ENCODE measurements at regions not wholly inside any gene's neighbourhood (a gene's known extent, or its start where the extent isn't known, plus 50 kb on each side); places are given as distances from the start of the nearest gene placed in this dataset.

DNA sequence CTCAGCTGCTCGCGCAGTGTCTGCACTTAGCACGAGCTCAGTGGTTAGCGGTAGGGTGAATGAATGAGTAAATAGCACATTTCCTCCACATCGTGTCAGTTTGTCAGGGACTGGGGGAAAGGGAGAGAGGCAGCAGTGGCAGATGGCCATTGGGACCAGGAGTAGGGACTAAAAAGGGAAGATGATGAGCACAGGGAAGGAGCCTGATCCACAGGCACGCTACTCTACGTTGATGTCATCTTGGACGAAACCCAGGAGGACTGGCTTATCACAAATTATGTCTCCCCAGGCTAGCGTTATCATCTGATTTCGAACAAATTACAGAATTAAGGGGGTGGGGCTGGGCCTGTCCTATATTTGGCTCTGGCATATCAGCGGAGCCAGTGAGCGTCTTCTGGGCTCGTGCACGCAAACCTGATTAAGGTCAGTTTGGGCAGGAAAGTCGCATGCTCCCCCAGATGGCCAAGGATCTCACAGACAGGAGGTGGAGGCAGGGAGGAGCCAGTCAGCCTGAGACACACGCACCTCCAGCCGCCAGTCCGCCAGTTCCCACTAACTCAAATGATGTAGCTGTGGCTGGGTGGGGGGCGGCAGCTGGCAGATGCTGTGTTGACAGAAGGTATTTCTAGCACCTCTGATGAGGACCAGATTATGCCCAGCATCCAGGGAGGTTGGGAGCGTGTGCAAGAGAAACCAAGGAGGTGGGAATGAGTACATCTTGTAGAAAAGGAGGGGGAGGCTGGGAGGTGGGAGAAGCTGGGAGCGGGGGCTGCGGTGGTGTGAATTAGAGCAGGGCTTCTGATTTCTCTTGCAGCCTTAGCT lies 97.4 kb upstream of the PRDM11 start:
- Histone ChIP-seq H3K9ac (ENCODE audit: low read depth in 1 of 2, low read length in 2 of 2) (no peak overlapping the region), H3K27ac (ENCODE audit: low read depth in 2 of 2, low read length in 2 of 2) (no peak overlapping the region), H3K4me3 (ENCODE audit: low read length in 2 of 2) (no peak overlapping the region), H3K9me3 (ENCODE audit: control insufficient read depth in 2 of 2, low read length in 2 of 2) (no peaks in the 10 kb centered on the region), H3K4me1 (ENCODE audit: control insufficient read depth in 2 of 2, insufficient read depth in 2 of 2, low read length in 2 of 2) (peaks cover 0 to 6% of the 10 kb centered on the region in 2 donors), H3K27me3 (ENCODE audit: control insufficient read depth in 2 of 2, insufficient read depth in 2 of 2, low read length in 2 of 2) (no peaks in the 10 kb centered on the region), H3K36me3 (ENCODE audit: control insufficient read depth in 2 of 2, insufficient read depth in 2 of 2, low read length in 2 of 2) (no peaks in the 10 kb centered on the region)

DNA sequence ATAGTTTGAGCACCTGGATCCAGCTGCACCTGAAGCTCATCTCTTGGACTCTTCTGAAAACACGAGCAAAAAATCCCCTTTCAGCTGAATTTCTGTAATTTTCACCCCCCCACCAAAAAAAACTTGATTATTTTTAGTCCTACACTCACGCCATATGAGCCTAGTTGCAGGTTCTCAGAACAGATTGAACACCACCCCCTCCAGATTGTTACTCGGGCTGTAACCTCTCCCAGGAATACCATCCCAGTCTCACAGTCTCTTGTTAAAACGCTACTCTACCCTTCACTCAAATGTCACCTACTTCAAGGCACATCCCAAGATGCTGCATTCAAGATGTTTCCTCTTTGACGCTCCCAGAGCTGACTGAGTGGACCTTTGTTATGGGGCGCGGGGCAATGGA lies 96.3 kb upstream of the PRDM11 start:
- Histone ChIP-seq H3K27me3 (ENCODE audit: control insufficient read depth in 2 of 2, insufficient read depth in 2 of 2, low read length in 2 of 2) (peaks cover 0 to under 1% of the 10 kb centered on the region in 2 donors), H3K4me1 (ENCODE audit: control insufficient read depth in 2 of 2, insufficient read depth in 2 of 2, low read length in 2 of 2) (peaks cover 0 to 6% of the 10 kb centered on the region in 2 donors), H3K9ac (ENCODE audit: low read depth in 1 of 2, low read length in 2 of 2) (no peak overlapping the region), H3K27ac (ENCODE audit: low read depth in 2 of 2, low read length in 2 of 2) (no peak overlapping the region), H3K36me3 (ENCODE audit: control insufficient read depth in 2 of 2, insufficient read depth in 2 of 2, low read length in 2 of 2) (no peaks in the 10 kb centered on the region), H3K4me3 (ENCODE audit: low read length in 2 of 2) (no peak overlapping the region), H3K9me3 (ENCODE audit: control insufficient read depth in 2 of 2, low read length in 2 of 2) (no peaks in the 10 kb centered on the region)

DNA sequence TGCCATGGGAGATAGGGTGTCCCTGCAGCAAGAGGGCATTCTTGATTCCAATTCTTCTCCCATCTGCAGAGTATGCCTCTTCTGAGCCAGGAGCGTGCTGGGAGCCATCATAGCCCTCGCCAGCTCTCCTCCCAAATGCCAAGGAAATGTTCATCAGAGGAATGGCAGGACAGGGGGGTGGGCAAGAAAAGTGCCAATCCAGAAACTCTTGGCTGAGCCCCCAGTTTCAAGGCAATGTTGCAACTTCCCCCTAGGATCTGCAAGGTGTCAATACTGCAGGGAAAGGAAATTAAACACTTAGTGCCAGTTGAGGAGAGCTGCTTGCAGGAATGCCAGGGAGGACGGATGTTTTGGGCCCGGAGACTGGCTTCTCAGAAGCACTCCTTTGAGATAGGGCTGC lies 94.8 kb upstream of the PRDM11 start:
- Histone ChIP-seq H3K4me1 (ENCODE audit: control insufficient read depth in 2 of 2, insufficient read depth in 2 of 2, low read length in 2 of 2) (peaks cover 0 to 2% of the 10 kb centered on the region in 2 donors), H3K9ac (ENCODE audit: low read depth in 1 of 2, low read length in 2 of 2) (no peak overlapping the region), H3K4me3 (ENCODE audit: low read length in 2 of 2) (no peak overlapping the region), H3K27me3 (ENCODE audit: control insufficient read depth in 2 of 2, insufficient read depth in 2 of 2, low read length in 2 of 2) (peaks cover 0 to 3% of the 10 kb centered on the region in 2 donors), H3K9me3 (ENCODE audit: control insufficient read depth in 2 of 2, low read length in 2 of 2) (no peaks in the 10 kb centered on the region), H3K36me3 (ENCODE audit: control insufficient read depth in 2 of 2, insufficient read depth in 2 of 2, low read length in 2 of 2) (no peaks in the 10 kb centered on the region), H3K27ac (ENCODE audit: low read depth in 2 of 2, low read length in 2 of 2) (no peak overlapping the region)

GRCh38 chr11:45052361-45052760 lies 94.1 kb upstream of the PRDM11 start:
- Histone ChIP-seq H3K9ac (ENCODE audit: low read depth in 1 of 2, low read length in 2 of 2) (no peak overlapping the region), H3K27ac (ENCODE audit: low read depth in 2 of 2, low read length in 2 of 2) (no peak overlapping the region), H3K4me3 (ENCODE audit: low read length in 2 of 2) (no peak overlapping the region), H3K27me3 (ENCODE audit: control insufficient read depth in 2 of 2, insufficient read depth in 2 of 2, low read length in 2 of 2) (peaks cover 0 to 3% of the 10 kb centered on the region in 2 donors), H3K36me3 (ENCODE audit: control insufficient read depth in 2 of 2, insufficient read depth in 2 of 2, low read length in 2 of 2) (no peaks in the 10 kb centered on the region), H3K9me3 (ENCODE audit: control insufficient read depth in 2 of 2, low read length in 2 of 2) (no peaks in the 10 kb centered on the region), H3K4me1 (ENCODE audit: control insufficient read depth in 2 of 2, insufficient read depth in 2 of 2, low read length in 2 of 2) (peaks cover 0 to 2% of the 10 kb centered on the region in 2 donors)

GRCh38 chr11:45053736-45054446 lies 92.5 kb upstream of the PRDM11 start:
- H3K36me3 ChIP-seq (ENCODE audit: control insufficient read depth in 2 of 2, insufficient read depth in 2 of 2, low read length in 2 of 2), result no peaks in the 10 kb centered on the region
- H3K27ac ChIP-seq (ENCODE audit: low read depth in 2 of 2, low read length in 2 of 2), result no peak overlapping the region

GRCh38 chr11:45054956-45055355 lies 91.5 kb upstream of the PRDM11 start:
- H3K4me3 ChIP-seq (ENCODE audit: low read length in 2 of 2), result no peak overlapping the region
- H3K36me3 ChIP-seq (ENCODE audit: control insufficient read depth in 2 of 2, insufficient read depth in 2 of 2, low read length in 2 of 2), result no peaks in the 10 kb centered on the region
- H3K4me1 ChIP-seq (ENCODE audit: control insufficient read depth in 2 of 2, insufficient read depth in 2 of 2, low read length in 2 of 2), result no peaks in the 10 kb centered on the region
- no peak overlapping the region for H3K27ac ChIP-seq (ENCODE audit: low read depth in 2 of 2, low read length in 2 of 2)
- peaks cover 0 to 3% of the 10 kb centered on the region in 2 donors for H3K27me3 ChIP-seq (ENCODE audit: control insufficient read depth in 2 of 2, insufficient read depth in 2 of 2, low read length in 2 of 2)
- H3K9ac ChIP-seq (ENCODE audit: low read depth in 1 of 2, low read length in 2 of 2), result no peak overlapping the region
- H3K9me3 ChIP-seq (ENCODE audit: control insufficient read depth in 2 of 2, low read length in 2 of 2), result no peaks in the 10 kb centered on the region

More at GRCh38 chr11:45053736-45054446, 92.5 kb upstream of the PRDM11 start:
- Histone ChIP-seq H3K27me3 (ENCODE audit: control insufficient read depth in 2 of 2, insufficient read depth in 2 of 2, low read length in 2 of 2) (peaks cover 0 to 3% of the 10 kb centered on the region in 2 donors), H3K9ac (ENCODE audit: low read depth in 1 of 2, low read length in 2 of 2) (no peak overlapping the region), H3K4me3 (ENCODE audit: low read length in 2 of 2) (no peak overlapping the region), H3K9me3 (ENCODE audit: control insufficient read depth in 2 of 2, low read length in 2 of 2) (no peaks in the 10 kb centered on the region), H3K4me1 (ENCODE audit: control insufficient read depth in 2 of 2, insufficient read depth in 2 of 2, low read length in 2 of 2) (no peaks in the 10 kb centered on the region)

GRCh38 chr11:45056529-45056928 lies 89.9 kb upstream of the PRDM11 start:
- Histone ChIP-seq H3K27me3 (ENCODE audit: control insufficient read depth in 2 of 2, insufficient read depth in 2 of 2, low read length in 2 of 2) (peaks cover 0 to 3% of the 10 kb centered on the region in 2 donors), H3K4me1 (ENCODE audit: control insufficient read depth in 2 of 2, insufficient read depth in 2 of 2, low read length in 2 of 2) (no peaks in the 10 kb centered on the region), H3K27ac (ENCODE audit: low read depth in 2 of 2, low read length in 2 of 2) (no peak overlapping the region), H3K9ac (ENCODE audit: low read depth in 1 of 2, low read length in 2 of 2) (no peak overlapping the region), H3K4me3 (ENCODE audit: low read length in 2 of 2) (no peak overlapping the region), H3K9me3 (ENCODE audit: control insufficient read depth in 2 of 2, low read length in 2 of 2) (no peaks in the 10 kb centered on the region), H3K36me3 (ENCODE audit: control insufficient read depth in 2 of 2, insufficient read depth in 2 of 2, low read length in 2 of 2) (no peaks in the 10 kb centered on the region)

GRCh38 chr11:45057938-45058646 lies 88.3 kb upstream of the PRDM11 start:
- Histone ChIP-seq H3K4me1 (ENCODE audit: control insufficient read depth in 2 of 2, insufficient read depth in 2 of 2, low read length in 2 of 2) (no peaks in the 10 kb centered on the region), H3K27me3 (ENCODE audit: control insufficient read depth in 2 of 2, insufficient read depth in 2 of 2, low read length in 2 of 2) (peaks cover 0 to 3% of the 10 kb centered on the region in 2 donors), H3K9me3 (ENCODE audit: control insufficient read depth in 2 of 2, low read length in 2 of 2) (no peaks in the 10 kb centered on the region), H3K36me3 (ENCODE audit: control insufficient read depth in 2 of 2, insufficient read depth in 2 of 2, low read length in 2 of 2) (no peaks in the 10 kb centered on the region), H3K27ac (ENCODE audit: low read depth in 2 of 2, low read length in 2 of 2) (no peak overlapping the region), H3K4me3 (ENCODE audit: low read length in 2 of 2) (no peak overlapping the region), H3K9ac (ENCODE audit: low read depth in 1 of 2, low read length in 2 of 2) (no peak overlapping the region)

DNA sequence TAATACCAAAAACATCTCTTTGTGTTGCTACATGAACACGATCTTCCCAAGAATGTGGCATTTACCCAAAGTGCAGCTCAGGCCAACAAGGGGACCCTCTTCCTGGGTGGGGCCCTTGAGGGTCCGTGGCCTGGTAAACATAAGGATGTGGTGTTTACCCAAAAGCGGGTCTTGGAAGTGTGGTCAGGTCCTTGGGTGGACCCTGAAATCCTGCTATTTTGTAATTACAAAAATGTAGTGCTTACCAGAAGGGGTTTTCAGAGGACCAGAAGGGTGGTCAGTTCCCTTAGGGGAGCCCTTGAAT lies 87.8 kb upstream of the PRDM11 start:
- peaks cover 0 to 3% of the 10 kb centered on the region in 2 donors for H3K27me3 ChIP-seq (ENCODE audit: control insufficient read depth in 2 of 2, insufficient read depth in 2 of 2, low read length in 2 of 2)
- H3K9ac ChIP-seq (ENCODE audit: low read depth in 1 of 2, low read length in 2 of 2), result no peak overlapping the region
- H3K27ac ChIP-seq (ENCODE audit: low read depth in 2 of 2, low read length in 2 of 2), result no peak overlapping the region
- H3K4me3 ChIP-seq (ENCODE audit: low read length in 2 of 2), result no peak overlapping the region
- no peaks in the 10 kb centered on the region for H3K4me1 ChIP-seq (ENCODE audit: control insufficient read depth in 2 of 2, insufficient read depth in 2 of 2, low read length in 2 of 2)
- H3K9me3 ChIP-seq (ENCODE audit: control insufficient read depth in 2 of 2, low read length in 2 of 2), result no peaks in the 10 kb centered on the region
- no peaks in the 10 kb centered on the region for H3K36me3 ChIP-seq (ENCODE audit: control insufficient read depth in 2 of 2, insufficient read depth in 2 of 2, low read length in 2 of 2)

DNA sequence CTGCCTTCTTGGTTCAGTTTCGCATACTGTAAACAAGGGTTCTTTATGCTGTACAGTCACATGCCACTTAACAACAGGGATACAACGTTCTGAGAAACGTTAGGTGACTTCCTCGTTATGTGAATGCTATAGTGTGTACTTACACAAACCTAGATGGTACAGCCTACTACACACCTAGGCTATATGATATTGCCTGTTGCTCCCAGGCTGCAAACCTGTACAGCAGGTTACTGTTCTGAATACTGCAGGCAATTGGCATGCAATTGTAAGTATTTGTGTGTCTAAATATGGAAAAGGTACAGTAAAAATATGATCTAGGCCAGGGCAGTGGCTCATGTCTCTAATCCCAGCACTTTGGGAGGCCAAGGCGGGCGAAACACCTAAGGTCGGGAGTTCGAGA lies 85.7 kb upstream of the PRDM11 start:
- H3K4me3 ChIP-seq (ENCODE audit: low read length in 2 of 2), result no peak overlapping the region
- no peaks in the 10 kb centered on the region for H3K4me1 ChIP-seq (ENCODE audit: control insufficient read depth in 2 of 2, insufficient read depth in 2 of 2, low read length in 2 of 2)
- H3K9me3 ChIP-seq (ENCODE audit: control insufficient read depth in 2 of 2, low read length in 2 of 2), result no peaks in the 10 kb centered on the region
- H3K9ac ChIP-seq (ENCODE audit: low read depth in 1 of 2, low read length in 2 of 2), result no peak overlapping the region
- no peak overlapping the region for H3K27ac ChIP-seq (ENCODE audit: low read depth in 2 of 2, low read length in 2 of 2)
- H3K36me3 ChIP-seq (ENCODE audit: control insufficient read depth in 2 of 2, insufficient read depth in 2 of 2, low read length in 2 of 2), result no peaks in the 10 kb centered on the region
- no peaks in the 10 kb centered on the region for H3K27me3 ChIP-seq (ENCODE audit: control insufficient read depth in 2 of 2, insufficient read depth in 2 of 2, low read length in 2 of 2)

Data from mucosa of rectum (tissue), 2 donors.